ENCODE measurements at regions not wholly inside any gene's neighbourhood (a gene's known extent, or its start where the extent isn't known, plus 50 kb on each side); places are given as distances from the start of the nearest gene placed in this dataset.

DNA sequence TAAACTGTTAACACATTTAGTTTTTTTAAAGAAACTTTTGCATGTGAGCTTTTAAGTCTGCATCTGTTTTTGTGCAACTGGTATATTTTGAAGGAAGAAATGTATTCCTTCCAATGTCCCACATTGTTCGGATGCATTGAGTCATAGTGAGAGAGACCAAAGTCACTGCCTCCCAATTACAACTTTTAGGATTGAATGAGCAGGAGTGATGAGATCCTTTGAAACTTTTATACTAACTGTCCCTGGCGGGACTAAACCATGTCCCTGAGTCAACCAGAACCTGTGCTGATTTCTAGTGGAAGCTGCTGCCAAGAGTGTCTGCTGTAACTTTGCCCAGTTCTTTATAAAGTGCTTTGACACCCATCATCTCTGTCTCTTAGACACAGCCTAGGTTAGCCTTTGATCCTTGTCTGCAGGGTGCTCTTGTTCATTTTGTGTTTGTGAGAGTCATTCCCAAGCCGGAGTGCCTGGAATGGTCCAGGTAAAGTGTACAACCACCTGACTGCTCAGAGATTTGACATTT is 122.7 kb downstream of the ZNF518B start:
- TF ChIP-seq CTCF (conservative IDR thresholded peaks at IDR 0.05; ENCODE audit: low read depth in 2 of 2) (no peak), POLR2AphosphoS5 (IDR thresholded peaks at IDR 0.05; ENCODE audit: low read depth) (no peak), REST (IDR thresholded peaks at IDR 0.05; ENCODE audit: unreplicated experiment) (no peak), CREB1 (CRISPR knock-in tag; IDR thresholded peaks at IDR 0.05; ENCODE audit: low read depth) (no peak), EZH2 (IDR thresholded peaks at IDR 0.05; ENCODE audit: low read depth, unreplicated experiment) (no peak), EZH2phosphoT487 (IDR thresholded peaks at IDR 0.05; ENCODE audit: unreplicated experiment) (no peak)
- TF ChIP-seq, protein P1, sequence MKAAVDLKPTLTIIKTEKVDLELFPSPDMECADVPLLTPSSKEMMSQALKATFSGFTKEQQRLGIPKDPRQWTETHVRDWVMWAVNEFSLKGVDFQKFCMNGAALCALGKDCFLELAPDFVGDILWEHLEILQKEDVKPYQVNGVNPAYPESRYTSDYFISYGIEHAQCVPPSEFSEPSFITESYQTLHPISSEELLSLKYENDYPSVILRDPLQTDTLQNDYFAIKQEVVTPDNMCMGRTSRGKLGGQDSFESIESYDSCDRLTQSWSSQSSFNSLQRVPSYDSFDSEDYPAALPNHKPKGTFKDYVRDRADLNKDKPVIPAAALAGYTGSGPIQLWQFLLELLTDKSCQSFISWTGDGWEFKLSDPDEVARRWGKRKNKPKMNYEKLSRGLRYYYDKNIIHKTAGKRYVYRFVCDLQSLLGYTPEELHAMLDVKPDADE (IDR thresholded peaks at IDR 0.05), result no peak

Data from GM23338 (cell line).